HG02623 (cell line): ENCODE measurements at regions not wholly inside any gene's neighbourhood (a gene's known extent, or its start where the extent isn't known, plus 50 kb on each side); places are given as distances from the start of the nearest gene placed in this dataset.
"Not testable (repeated sequence)": the region's sequence is repeated elsewhere in the genome, so short reads cannot be mapped to it uniquely, and the experiment has no call there.

Experiments
- ATAC-seq: cut with Tn5 transposase; IDR thresholded peaks from one replicate; pipeline ENCODE4 v1.9.1; 2021; ENCODE audit warnings: moderate library complexity; ENCODE audit not compliant: unreplicated experiment

GRCh38 chrX:66914080-66914479 is 275.2 kb upstream of the EDA2R start:
- ATAC-seq: no peak

GRCh38 chrX:66912417-66912816 is 273.5 kb upstream of the EDA2R start:
- no peak for ATAC-seq

GRCh38 chrX:66902081-66902480 is 263.2 kb upstream of the EDA2R start:
- no peak for ATAC-seq

GRCh38 chrX:66900886-66901285 is 262.0 kb upstream of the EDA2R start:
- ATAC-seq: no peak

GRCh38 chrX:66892004-66892403 is 253.1 kb upstream of the EDA2R start:
- ATAC-seq: no peak

- no peak for ATAC-seq
Observed at GRCh38 chrX:66889418-66889817, 250.5 kb upstream of the EDA2R start.

GRCh38 chrX:66882101-66882500 is 243.2 kb upstream of the EDA2R start:
- ATAC-seq: no peak

GRCh38 chrX:66876776-66877175 is 237.9 kb upstream of the EDA2R start:
- ATAC-seq: no peak

GRCh38 chrX:66872771-66873170 is 233.9 kb upstream of the EDA2R start:
- no peak for ATAC-seq

- no peak for ATAC-seq
Observed at GRCh38 chrX:66863721-66864120, 224.8 kb upstream of the EDA2R start.

- ATAC-seq: peak; percentile 93
Observed at GRCh38 chrX:66833426-66833825, 194.5 kb upstream of the EDA2R start.

GRCh38 chrX:66815227-66815626 is 176.3 kb upstream of the EDA2R start:
- ATAC-seq: no peak

GRCh38 chrX:66794514-66794913 is 155.6 kb upstream of the EDA2R start:
- not testable (repeated sequence) for ATAC-seq

- no peak for ATAC-seq
Observed at GRCh38 chrX:66766318-66766717, 127.4 kb upstream of the EDA2R start.

- ATAC-seq: no peak
Observed at GRCh38 chrX:66760651-66761050, 121.8 kb upstream of the EDA2R start.

GRCh38 chrX:66756717-66757116 is 117.8 kb upstream of the EDA2R start:
- ATAC-seq: no peak

GRCh38 chrX:66751136-66751782 is 112.4 kb upstream of the EDA2R start:
- no peak for ATAC-seq

GRCh38 chrX:66744519-66744918 is 105.6 kb upstream of the EDA2R start:
- not testable (repeated sequence) for ATAC-seq

- ATAC-seq: no peak
Observed at GRCh38 chrX:66731398-66731797, 92.5 kb upstream of the EDA2R start.

GRCh38 chrX:66728818-66729271 is 90.0 kb upstream of the EDA2R start:
- ATAC-seq: no peak

- ATAC-seq: no peak
Observed at GRCh38 chrX:66717926-66718325, 79.0 kb upstream of the EDA2R start.

- ATAC-seq: no peak
Observed at GRCh38 chrX:66698273-66699204, 59.7 kb upstream of the EDA2R start.
